ENCODE measurements at regions not wholly inside any gene's neighbourhood (a gene's known extent, or its start where the extent isn't known, plus 50 kb on each side); places are given as distances from the start of the nearest gene placed in this dataset.

DNA sequence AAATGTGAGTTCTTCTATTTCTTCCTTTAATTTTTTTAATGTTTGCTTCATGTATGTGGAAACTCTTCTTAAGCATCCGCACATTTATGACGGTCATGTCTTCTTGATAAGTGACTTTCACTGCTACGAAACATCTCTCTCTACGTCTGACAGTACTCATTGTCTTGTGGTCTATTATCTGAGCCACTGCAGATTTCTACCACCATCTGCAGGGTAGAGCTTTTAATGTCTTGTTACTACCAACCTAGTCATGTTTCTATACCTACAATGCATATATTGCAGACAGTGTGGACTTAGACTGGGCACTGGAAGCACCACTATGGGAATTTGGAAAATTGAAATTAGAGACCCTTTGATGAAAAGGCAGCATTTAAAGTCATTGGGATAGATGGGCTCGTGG is 75.4 kb upstream of the ARHGEF7 start:
- DNase-seq (ENCODE audit: low spot score): no peak

DNA sequence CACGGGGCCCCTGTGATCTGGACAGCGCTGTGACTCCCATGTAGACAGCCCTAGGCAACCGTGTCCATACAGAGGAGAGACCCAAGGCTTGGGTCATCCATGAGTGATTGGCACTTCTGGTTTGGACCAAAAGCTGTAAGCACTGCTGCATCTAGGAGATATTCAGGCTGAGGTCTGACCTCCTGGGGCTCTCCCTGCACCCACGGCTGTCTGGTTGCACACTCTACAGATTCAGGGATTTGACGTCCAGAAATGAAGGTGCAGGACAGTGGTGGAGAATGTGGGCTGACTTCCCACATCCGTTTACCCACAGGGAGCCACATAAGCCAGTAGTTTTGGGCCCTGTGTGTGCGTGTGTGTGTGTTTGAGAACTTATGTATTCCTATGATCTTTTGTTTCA is 76.2 kb upstream of the ARHGEF7 start:
- DNase-seq (ENCODE audit: low spot score): no peak

DNA sequence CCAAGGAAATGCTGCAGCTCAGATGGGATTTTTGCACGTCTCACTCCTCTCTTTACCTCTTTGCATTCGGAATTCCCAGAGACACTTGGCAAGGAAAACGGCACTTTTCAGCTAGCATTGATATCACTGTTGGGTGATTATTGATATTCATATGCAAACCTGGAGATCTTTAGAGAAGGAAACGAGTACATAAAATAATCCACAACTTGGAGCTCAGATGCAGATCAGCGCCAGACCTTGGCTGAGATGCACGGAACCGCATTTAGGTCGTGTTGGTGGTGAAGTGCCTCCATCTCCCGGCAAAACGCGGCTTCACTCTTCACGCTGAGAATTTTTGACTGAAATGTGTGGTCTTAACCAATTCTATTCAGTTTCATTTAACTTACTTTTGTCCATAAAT is 77.2 kb upstream of the ARHGEF7 start:
- DNase-seq (ENCODE audit: low spot score): no peak

DNA sequence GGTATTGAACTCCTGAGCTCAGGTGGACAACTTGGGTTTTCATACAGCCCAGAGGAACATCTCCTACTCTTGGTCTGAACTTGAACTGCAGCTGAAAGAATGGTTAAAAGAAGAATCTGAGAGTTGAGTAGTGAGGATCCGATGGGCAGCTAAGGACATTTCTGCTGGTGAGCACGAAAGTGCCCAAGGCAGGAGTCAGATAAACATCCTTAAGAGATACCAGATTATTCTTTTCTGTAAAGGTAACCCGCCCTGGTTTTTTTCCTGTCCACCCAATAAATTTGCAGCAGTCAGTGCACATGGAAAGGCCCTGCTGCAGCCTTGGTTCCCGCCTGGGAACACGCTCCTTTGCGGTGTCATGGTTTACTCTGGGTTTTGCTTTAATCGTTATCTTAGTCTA is 78.4 kb upstream of the ARHGEF7 start:
- no peak for DNase-seq (ENCODE audit: low spot score)

DNA sequence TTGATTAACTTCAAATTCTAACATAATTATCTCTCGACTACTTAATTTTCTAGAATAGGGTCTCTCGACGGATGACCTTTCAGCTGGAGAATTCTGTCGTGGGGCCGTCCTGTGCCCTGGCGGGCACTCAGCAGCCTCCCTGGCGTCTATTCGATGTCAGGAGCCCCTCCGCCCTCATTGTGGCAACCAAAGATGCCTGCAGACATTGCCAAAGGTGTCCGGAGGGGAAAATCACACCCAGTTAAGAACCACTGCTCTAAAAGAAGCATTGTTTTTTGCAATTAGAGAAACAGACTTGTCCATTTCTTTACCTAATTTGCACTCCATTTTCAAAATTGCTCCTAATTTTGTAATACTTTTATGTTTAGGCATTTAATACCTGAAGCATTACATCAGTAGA is 79.2 kb upstream of the ARHGEF7 start:
- DNase-seq (ENCODE audit: low spot score): no peak

DNA sequence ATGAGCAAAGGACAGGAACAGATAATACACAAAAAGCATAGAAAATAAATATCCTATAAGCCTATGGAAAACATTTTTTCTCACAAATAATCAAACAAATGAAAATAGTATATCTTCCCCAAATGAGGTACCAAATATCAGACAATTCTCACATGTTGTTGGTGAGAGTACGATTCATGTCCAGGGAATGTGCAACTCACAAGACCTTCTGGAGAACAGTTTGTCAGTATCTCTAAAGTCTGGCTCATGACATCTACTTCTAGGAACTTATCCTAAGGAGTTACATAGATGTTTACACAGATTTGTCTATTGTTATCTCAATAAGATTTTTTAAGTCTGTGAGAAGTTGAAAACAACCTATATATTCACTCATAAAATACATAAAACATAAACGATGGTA is 80.3 kb upstream of the ARHGEF7 start:
- DNase-seq (ENCODE audit: low spot score): no peak

DNA sequence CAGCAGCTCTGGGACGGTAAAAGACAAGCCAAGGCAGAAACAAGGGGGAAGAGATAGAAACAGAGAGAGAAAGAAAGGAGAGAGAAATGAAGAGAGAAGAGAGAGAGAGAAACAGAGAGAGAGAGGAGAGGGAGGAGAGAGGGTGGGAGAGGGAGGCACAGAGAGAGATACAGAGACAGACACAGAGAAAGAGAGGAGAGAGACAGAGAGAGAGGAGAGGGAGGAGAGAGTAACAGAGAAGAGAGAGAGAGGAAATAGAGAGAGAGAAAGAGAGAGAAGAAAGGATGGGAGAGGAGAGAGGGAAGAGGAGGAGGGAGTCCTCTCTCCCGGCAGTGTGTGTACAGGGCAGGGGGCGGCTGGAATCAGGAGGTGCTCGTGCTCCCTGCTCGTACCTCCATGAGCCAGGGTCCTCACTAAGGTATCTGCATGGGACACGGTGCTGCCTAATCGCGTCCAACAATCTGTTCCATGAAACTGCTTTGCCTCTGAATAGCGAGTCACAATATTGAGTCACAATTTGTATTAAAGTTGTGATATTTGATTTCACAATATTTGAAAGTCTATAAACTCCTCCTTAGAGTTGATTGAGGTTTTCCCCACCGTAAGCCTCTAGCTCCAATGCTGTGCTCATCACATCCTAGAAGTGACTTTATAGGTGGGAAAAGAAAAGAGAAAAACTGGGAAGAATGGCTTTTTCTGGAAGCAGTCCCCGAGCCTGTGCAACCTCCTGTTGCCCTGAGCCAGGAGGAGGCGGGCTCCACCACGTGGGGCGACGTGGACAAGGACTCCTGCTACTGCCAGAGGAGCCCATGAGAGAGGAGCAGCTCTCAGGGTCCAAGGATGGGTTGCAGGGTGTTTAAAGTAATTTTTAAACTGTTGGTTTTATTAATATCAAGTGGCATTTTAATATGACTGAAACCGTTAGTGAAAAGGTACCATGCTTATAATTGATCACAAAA is 81.7 kb upstream of the ARHGEF7 start:
- DNase-seq (ENCODE audit: low spot score): no peak

DNA sequence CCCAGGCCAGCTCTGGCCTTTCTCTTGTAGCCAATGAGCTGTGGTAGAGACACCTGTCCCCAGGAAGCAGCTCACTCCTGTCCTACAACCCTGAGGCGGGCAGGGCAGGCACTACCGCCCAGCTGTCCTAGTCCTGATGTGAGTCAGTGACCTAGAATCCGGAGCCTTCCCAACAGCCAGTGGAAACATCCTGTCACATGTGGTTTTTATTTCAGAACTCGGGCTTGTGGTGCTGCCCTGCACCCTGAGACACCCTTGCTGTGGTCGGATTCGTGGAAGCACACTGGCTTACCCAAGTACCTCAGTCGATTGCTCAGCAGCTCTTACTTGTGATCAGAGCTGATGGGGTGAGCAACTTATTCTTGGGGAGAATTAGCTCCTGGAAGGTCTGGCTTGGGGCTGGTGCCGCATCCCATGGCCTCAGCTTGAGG is 83.6 kb upstream of the ARHGEF7 start:
- DNase-seq (ENCODE audit: low spot score): no peak

DNA sequence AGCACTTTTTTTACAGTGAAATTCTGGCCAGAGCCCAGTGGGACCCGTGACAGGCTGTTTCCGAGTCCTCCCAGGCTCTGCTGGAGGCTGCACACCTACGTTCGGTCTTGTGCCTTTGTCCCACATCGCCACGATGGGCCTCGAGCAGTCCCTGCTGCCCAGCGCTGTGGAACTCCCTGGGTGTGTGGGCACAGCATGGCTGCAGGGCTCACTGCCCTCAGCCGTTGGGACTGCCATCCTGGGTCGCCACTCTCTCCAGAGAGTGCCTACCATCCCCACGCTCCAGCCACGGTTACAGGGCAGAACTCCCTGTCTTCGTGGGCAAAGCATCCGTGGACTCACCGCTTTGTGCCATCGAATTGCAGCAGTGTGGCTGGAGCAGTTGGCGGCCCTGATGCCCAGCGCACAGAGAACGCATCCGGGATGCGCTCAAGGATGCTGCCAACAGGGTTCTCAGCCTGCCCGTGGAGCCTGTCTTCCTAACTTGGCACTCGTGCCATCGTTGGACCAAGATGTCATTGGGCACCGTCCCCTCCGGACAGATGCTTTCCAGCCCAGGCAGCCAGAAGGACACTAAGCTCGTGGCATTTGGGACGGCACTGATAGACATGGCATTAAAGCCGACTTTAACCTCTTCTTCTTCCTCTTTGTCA is 85.0 kb upstream of the ARHGEF7 start:
- DNase-seq (ENCODE audit: low spot score): no peak

DNA sequence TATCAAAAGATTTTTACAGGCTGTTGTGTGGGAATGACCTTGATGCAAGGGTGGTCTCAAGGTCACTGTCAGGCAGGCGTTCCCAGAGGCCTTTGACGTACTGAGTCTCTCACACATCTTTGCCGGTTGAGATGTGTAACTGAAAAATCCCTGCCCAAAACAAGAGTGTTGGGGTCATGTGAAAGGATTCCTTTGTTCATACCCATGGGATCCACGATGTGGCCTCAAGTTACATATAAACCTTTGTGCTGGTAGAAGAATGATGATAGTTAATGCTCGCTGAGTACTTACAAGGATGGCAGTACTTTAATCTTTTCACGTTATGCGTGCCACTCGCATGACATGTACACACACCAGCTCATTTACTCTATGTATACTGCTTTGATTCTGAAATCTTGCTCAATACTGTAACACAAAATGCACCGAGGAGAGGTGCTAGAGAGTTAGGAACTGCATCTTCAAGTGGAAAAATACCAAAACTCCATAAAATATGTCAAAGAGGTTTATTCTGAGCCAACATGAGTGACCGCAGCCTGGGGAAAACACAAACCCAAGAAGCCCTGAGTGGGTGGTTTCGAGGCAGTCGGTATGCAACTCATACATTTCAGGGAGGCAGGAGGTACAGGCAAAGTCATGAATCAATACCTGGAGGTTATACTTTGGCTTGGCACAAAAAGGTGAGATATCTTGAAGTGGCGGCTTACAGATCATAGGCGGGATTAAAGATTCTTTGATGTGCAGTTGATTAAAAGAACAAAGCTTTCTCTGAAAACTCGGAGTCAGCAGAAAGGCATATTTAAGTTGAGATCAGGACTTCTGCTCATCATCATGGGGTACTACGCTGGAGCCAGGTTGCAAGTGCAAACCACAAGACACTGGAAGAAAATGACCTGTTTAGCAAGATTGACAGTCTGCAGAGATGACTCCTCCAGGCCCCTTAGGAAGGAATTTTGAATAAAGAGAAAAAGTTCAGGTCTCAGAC is 87.4 kb upstream of the ARHGEF7 start:
- no peak for DNase-seq (ENCODE audit: low spot score)

DNA sequence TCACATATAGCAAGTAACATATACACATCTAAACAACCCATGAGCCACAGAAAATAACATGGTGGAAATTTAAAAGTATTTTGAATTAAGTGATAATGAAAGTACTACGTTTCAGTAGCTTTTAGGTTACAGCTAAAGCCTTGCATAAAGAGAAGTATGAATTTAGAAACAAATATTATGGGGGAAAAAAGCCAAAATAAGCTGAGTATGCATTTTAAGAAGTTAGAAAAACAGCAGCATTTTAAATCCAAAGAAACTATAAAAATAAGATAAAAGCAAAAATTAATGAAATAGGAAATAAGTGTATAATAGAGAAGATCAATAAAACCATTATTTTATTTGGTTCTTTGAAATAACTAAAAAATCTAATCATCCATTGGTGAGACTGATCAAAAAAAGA is 89.8 kb upstream of the ARHGEF7 start:
- no peak for DNase-seq (ENCODE audit: low spot score)

DNA sequence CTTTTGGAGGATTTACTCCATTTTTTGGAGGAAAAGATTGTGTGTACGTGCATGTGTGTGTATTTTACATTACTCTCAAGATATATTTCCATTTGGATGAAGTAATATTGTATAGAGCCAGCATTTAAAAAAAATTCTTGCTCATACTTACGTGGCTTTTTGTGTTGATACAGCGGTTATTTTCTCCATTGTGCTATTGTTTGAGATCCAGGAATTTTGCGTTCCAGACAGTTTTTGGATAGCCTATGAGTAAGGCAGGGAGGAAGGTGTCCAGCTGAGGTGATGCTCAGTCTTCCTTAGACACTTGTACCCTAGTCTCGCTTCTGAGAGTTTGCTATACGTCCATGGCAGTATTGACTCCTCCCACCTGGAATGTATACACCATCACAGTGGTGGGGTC is 92.2 kb upstream of the ARHGEF7 start:
- DNase-seq (ENCODE audit: low spot score): no peak

DNA sequence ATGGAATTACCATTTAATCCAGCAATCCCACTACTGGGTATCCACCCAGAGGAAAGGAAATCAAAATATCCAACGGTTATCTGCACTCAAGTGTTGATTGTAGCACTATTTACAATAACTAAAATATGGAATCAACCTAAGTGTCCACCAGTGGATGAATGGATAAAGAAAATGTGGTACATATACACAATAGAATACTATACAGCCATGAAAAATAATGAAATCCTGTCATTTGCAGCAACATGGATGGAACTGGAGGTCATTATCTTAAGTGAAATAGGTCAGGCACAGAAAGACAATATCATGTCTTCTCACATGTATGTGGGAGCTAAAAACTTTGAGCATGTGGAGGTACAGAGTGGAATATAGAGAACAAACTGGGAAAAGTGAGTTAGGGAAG is 92.9 kb upstream of the ARHGEF7 start:
- DNase-seq (ENCODE audit: low spot score): no peak

DNA sequence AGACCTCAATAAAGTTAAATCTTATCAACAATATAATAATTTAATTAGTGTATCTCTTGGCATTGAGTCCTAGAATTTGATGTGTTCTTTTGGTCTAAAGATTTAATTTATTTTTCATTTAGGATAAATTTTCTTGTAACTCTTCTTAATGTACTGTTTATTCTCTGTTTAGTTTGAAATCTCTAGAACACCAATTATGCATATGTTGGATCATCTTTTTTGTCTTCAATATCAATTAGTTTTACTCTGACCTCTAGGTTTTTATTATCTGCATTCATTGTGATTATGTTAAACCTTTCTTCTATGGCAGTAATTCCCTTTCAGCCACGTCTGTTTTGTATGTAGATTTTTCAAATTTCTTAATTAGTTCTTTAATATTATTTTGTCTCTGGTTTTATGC is 93.8 kb upstream of the ARHGEF7 start:
- no peak for DNase-seq (ENCODE audit: low spot score)

DNA sequence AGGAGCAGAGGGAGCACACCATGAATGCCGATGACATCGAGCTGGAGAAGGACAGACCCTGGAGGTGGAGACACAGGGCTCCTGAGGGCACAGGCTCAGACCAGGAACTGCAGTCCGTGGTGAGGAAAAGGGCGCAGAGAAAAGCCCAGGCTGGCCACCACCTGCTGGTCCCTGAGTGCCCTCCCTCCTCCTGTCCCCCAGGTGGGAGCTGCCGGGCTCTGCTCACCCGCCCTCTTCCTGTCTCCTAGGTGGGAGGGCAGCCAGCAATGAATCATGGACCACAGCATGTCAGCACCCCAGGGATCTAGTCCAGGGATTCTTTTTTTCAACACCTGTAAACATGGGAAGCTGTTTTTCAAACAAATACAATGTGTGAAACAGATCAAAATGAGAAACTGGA is 94.6 kb upstream of the ARHGEF7 start:
- DNase-seq (ENCODE audit: low spot score): no peak

DNA sequence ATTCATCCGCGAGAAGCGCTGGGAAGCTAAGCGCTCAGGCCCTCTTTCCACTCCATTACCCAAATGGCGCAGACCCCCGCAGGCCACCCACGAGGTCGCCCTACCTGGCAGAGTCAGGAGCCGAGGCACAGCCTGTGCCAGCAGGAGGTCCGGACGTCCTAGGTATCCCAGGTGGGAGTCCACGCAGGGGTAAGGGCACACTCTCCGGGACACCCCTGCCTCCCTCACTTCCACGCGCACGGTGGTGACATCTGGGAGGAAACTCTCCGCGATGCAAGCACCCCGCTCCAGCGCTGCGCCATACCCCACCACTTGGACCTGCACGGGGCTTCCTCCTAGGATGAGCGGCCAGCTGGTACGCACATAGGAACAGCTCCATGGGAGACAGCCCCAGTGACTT is 95.1 kb upstream of the ARHGEF7 start:
- DNase-seq (ENCODE audit: low spot score): no peak

DNA sequence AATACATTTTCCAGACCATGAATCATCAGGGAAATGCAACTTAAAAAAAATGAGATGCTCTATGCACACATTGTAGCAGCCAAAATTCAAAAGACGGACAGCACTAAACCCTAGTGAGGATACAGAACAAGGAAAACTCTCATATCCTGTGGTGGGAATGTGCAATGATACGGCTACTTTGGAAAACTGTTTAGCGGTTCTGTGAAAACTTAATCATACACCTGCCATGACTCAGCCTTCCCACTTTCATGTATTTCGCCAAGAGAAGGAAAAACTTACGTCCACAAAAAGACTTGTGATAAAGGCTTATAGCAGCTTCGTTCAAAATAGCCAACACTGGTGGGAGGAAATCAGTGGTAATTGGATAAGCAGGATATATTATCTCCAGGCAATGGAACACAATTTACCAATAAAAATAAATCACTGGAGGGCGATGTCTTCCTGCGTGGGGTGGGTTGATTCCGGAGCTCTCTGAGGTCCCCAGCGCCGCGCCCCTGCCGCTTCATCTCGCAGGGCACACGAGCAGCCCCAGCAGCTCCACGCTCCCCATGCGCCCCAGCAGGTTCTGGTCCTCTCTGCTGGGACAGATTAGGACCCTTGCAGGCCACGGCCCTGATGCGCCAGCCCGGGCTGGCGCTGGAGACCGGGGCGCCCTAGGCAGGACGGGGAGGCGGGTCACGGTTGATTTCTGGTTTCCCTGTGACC is 97.2 kb upstream of the ARHGEF7 start:
- DNase-seq (ENCODE audit: low spot score): no peak

DNA sequence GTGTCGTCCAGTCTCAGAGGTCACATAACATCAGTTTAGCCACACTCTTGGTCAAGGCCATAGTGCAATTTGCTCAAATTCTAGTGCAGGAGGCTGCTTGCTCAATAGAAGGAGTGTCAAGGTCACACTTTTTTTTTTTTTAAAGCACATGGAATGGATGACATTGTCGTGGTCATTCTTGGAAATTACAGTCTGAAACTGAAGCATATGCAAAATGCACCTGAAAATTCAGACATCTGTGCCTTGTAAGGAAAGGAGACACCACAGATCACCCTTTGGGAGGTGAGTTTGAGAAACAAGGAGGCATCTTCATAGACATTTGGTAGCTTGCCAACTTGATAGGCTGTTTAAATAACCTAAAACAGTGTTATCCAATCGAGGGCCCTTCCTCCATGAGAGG is 98.3 kb upstream of the ANKRD10 start:
- no peak for DNase-seq (ENCODE audit: low spot score)

DNA sequence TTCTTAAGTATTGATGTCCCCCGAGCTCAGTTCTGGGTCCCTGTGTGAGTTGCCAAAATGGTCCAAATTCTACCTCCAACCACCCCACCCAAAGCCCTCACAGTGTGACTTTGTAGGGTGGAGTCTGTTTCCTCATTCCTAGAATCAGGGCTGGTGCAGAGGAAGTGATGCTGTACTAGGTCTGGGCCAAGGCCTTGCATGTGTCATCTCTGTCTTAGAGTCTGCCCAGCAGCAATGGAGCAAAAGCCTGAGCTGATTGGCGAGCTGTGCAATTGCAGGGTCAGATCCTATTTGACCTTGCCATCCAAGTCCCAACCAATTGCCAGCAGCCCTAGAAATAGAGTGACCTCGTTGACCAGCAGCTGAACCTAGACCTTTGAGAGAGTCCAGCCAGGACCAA is 97.0 kb upstream of the ANKRD10 start:
- DNase-seq (ENCODE audit: low spot score): no peak

DNA sequence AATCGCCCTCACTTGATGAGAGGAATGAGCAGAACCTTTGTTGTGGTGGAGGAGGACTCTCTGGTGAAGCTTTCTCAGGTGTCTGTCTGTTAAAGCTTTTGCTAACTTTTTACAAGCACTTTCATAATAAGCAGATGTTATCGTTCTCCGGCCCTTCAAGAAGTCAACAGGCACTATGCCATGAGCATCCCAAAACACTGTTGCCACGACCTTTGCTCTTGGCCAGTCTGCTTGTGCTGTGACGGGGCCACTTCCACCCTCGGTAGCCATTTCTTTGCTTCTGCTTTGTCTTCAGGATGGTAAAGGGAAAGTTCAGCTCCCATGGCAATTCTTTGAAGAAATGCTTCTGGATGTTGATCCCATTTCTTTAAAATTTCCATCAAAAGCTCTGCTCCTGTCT is 93.5 kb upstream of the ANKRD10 start:
- DNase-seq (ENCODE audit: low spot score): no peak

DNA sequence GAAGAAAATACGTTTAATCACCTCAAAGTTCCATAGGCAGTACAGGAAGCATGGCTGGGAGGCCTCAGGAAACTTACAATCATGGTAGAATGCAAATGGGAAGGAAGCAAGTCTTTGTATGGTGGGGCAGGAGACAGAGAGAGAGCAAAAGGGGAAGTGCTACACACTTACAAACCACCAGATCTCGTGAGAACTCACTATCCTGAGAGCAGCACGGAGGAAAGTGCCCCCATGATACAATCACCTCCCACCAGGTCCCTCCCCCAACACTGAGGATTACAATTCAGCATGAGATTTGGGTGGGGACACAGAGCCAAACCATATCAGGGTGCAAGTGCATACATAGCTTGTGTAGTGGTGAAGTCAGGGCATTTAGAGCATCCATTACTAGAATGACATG is 92.3 kb upstream of the ANKRD10 start:
- no peak for DNase-seq (ENCODE audit: low spot score)

Data from mesenteric fat pad (tissue), 1 donor.